OCI-LY1 (cell line): ENCODE measurements at regions not wholly inside any gene's neighbourhood (a gene's known extent, or its start where the extent isn't known, plus 50 kb on each side); places are given as distances from the start of the nearest gene placed in this dataset.

ENCODE experiments used
- H2AFZ ChIP-seq: fragments of 200-600 bp; sonication (generic), shearing (Covaris generic); 2 replicates; pipeline ENCODE4 v1.6.0; 2014; ENCODE audit warnings: antibody characterized with exemption, mild to moderate bottlenecking, low read length
- H3F3A ChIP-seq: fragments of 200-600 bp; sonication (generic), shearing (Covaris generic); 2 replicates; pipeline ENCODE4 v1.6.0; 2014; ENCODE audit warnings: mild to moderate bottlenecking, antibody characterized with exemption, low read length, moderate library complexity; ENCODE audit not compliant: insufficient read depth
- H3K27ac ChIP-seq: fragments of 200-600 bp; sonication (generic); 2 replicates; pipeline ENCODE4 v1.5.1; 2014; ENCODE audit warnings: low read length, mixed run types, mild to moderate bottlenecking, low read depth; ENCODE audit not compliant: poor library complexity, severe bottlenecking
- H3K27me3 ChIP-seq: fragments of 200-600 bp; sonication (generic); 2 replicates; pipeline ENCODE4 v1.6.0; 2014; ENCODE audit warnings: antibody characterized with exemption, mild to moderate bottlenecking, low read length, moderate library complexity; ENCODE audit not compliant: insufficient read depth
- H3K36me3 ChIP-seq: fragments of 200-600 bp; sonication (generic); 2 replicates; pipeline ENCODE4 v1.6.1; 2014; ENCODE audit warnings: mild to moderate bottlenecking, antibody characterized with exemption, low read length, moderate library complexity, mixed read lengths; ENCODE audit not compliant: insufficient read depth
- H3K4me1 ChIP-seq: fragments of 200-600 bp; sonication (generic); 2 replicates; pipeline ENCODE4 v1.5.1; 2014; ENCODE audit warnings: mild to moderate bottlenecking, low read length, moderate library complexity; ENCODE audit not compliant: insufficient read depth, severe bottlenecking
- H3K4me2 ChIP-seq: fragments of 200-600 bp; sonication (generic), shearing (Covaris generic); 2 replicates; pipeline ENCODE4 v1.6.1; 2014; ENCODE audit warnings: low read length
- H3K4me3 ChIP-seq: fragments of 200-600 bp; sonication (generic); 2 replicates; pipeline ENCODE4 v1.5.1; 2014; ENCODE audit warnings: low read length, low read depth, mild to moderate bottlenecking, mixed read lengths; ENCODE audit not compliant: poor library complexity, severe bottlenecking
- H3K79me2 ChIP-seq: fragments of 200-600 bp; shearing (Covaris generic); 2 replicates; pipeline ENCODE4 v1.6.1; 2016; ENCODE audit warnings: mixed run types, low read length, mixed read lengths; ENCODE audit not compliant: insufficient read depth
- H3K9ac ChIP-seq: fragments of 200-600 bp; sonication (generic), shearing (Covaris generic); 2 replicates; pipeline ENCODE4 v1.6.1; 2014; ENCODE audit warnings: mild to moderate bottlenecking, low read length, mixed read lengths
- H3K9me2 ChIP-seq: fragments of 200-600 bp; sonication (generic), shearing (Covaris generic); 2 replicates; pipeline ENCODE4 v1.6.1; 2014; ENCODE audit warnings: low read depth, mild to moderate bottlenecking, low read length, mixed read lengths
- H3K9me3 ChIP-seq: fragments of 200-600 bp; shearing (Covaris generic); 2 replicates; pipeline ENCODE4 v1.6.1; 2014; ENCODE audit warnings: low read length, mixed read lengths
- H4K20me1 ChIP-seq: fragments of 200-600 bp; sonication (generic), shearing (Covaris generic); 2 replicates; pipeline ENCODE4 v1.6.0; 2016; ENCODE audit warnings: mild to moderate bottlenecking, low read length; ENCODE audit not compliant: insufficient read depth
- EZH2 ChIP-seq: fragments of 200-600 bp; sonication (generic), shearing (Covaris generic); IDR thresholded peaks from 2 replicates; pipeline ENCODE4 v1.8.0; 2017; ENCODE audit warnings: borderline replicate concordance, mixed run types, mild to moderate bottlenecking, antibody characterized with exemption, low read length, moderate library complexity, mixed read lengths
- TF ChIP-seq, protein P1 (sequence below): fragments of 200-600 bp; sonication (generic), shearing (Covaris generic); IDR thresholded peaks from 2 replicates; pipeline ENCODE4 v1.5.1; 2017; ENCODE audit warnings: mild to moderate bottlenecking, antibody characterized with exemption, low read length, moderate library complexity, mixed read lengths

DNA sequence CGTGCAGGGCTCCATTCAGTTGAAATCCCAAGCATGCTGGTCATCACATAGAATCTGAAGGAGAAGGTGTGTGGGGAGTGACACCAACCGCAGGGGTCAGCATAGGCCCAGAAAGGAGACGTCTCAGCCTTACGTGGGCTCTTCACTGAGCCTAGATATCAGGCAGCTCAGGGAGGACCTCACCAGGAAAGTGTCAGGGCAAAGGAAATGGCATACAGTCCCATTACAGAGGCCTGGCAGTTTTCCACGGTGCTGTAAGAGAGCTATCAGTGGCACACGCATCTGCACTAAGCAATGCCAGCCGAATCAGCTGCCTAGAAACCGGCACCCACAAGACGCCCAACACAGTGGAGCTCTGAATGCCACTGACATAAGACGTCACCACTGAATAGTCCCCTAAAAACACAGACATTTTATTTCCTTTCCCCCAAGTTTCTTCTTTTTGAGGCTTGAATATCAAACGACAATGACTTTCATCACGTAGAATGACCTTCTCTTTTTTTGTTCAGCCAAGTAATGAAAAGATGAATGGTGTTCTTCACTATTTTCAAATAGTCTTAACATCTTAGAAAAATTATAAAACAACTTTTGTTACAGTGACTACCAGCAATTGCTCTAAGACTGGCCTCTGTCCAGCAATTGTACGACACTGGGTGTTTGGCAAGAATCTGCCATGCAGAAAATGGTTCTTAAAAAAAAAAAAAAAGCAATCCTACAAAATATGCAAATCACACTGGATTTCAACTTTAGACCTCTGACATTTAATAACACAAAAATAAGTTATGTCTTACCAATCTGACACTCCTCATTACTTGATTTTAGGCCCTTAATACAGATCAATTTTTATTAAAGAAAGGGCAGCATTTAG lies 88.9 kb upstream of the FOXQ1 start:
- H3K9me2 ChIP-seq: no peaks in the 10 kb centered on the region
- H3K9me3 ChIP-seq: no peaks in the 10 kb centered on the region
- H3K4me2 ChIP-seq: no peak overlapping the region
- no peak overlapping the region for H3K9ac ChIP-seq
- H3K36me3 ChIP-seq: no peaks in the 10 kb centered on the region
- H3K27ac ChIP-seq: no peak overlapping the region
- H3K79me2 ChIP-seq: no peaks in the 10 kb centered on the region
- TF ChIP-seq, protein P1, sequence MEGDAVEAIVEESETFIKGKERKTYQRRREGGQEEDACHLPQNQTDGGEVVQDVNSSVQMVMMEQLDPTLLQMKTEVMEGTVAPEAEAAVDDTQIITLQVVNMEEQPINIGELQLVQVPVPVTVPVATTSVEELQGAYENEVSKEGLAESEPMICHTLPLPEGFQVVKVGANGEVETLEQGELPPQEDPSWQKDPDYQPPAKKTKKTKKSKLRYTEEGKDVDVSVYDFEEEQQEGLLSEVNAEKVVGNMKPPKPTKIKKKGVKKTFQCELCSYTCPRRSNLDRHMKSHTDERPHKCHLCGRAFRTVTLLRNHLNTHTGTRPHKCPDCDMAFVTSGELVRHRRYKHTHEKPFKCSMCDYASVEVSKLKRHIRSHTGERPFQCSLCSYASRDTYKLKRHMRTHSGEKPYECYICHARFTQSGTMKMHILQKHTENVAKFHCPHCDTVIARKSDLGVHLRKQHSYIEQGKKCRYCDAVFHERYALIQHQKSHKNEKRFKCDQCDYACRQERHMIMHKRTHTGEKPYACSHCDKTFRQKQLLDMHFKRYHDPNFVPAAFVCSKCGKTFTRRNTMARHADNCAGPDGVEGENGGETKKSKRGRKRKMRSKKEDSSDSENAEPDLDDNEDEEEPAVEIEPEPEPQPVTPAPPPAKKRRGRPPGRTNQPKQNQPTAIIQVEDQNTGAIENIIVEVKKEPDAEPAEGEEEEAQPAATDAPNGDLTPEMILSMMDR: no peak
- no peak for TF ChIP-seq EZH2
- no peaks in the 10 kb centered on the region for H3K27me3 ChIP-seq
- H3F3A ChIP-seq: no peaks in the 10 kb centered on the region
- no peak overlapping the region for H3K4me3 ChIP-seq
- no peaks in the 10 kb centered on the region for H4K20me1 ChIP-seq
- no peaks in the 10 kb centered on the region for H3K4me1 ChIP-seq
- no peak overlapping the region for H2AFZ ChIP-seq

DNA sequence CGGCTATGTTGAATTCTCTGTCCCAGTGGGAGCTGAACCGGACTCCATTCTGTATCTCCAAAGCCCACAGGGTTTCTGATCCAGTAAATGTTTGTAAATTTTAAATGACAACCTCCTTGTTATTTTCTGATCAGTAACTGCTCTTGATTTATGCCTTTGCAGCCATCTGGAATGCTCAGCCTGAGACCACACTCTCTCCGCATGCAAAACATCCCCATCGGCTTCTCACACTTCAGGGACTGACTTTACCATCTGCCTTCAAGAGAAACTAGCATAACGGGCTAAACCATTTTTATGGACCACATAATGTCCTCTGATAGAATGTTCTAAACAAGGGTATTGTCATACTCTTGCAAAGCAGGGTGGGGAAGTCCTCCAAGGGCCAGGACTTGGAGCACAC lies 94.5 kb upstream of the FOXQ1 start:
- Histone ChIP-seq H3K27me3 (no peaks in the 10 kb centered on the region), H3K9me2 (no peaks in the 10 kb centered on the region), H3K4me3 (no peak overlapping the region), H3K4me2 (no peak overlapping the region), H3K9ac (no peak overlapping the region), H3K27ac (no peak overlapping the region), H3F3A (no peaks in the 10 kb centered on the region), H3K4me1 (no peaks in the 10 kb centered on the region), H3K79me2 (no peaks in the 10 kb centered on the region), H4K20me1 (no peaks in the 10 kb centered on the region), H3K9me3 (no peaks in the 10 kb centered on the region), H2AFZ (no peak overlapping the region), H3K36me3 (no peaks in the 10 kb centered on the region)
- TF ChIP-seq EZH2: no peak
- TF ChIP-seq, protein P1: no peak

DNA sequence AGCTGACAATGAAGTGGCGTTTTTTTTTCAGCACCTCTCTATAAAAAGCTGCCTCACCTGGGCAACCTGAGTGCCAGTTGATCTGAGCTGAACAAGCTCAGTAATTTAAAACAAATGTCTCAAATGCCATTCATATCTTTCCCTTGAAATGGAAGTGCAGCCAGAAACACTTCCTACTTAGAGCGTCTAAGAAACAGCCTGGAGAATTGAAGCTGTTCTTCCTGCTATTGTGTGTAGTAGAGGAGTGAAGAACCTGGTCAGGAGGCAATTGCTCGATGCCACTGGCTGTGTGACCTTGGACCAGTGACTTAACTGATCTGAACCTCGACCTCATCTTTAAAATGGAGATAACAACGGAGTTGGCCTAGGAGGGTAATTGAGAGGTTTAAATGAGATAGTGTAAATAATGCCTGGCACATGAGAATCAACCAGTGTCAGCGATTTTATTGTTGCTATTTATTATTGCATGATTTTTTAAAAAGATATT lies 95.4 kb upstream of the FOXQ1 start:
- no peaks in the 10 kb centered on the region for H3K4me1 ChIP-seq

More for the DNA sequence above, 95.4 kb upstream of the FOXQ1 start:
- Histone ChIP-seq H3K4me2 (no peak overlapping the region), H3K79me2 (no peaks in the 10 kb centered on the region), H2AFZ (no peak overlapping the region), H3K27me3 (no peaks in the 10 kb centered on the region), H3K4me3 (no peak overlapping the region), H3K36me3 (no peaks in the 10 kb centered on the region), H3F3A (no peaks in the 10 kb centered on the region), H3K9ac (no peak overlapping the region), H3K9me2 (no peaks in the 10 kb centered on the region), H3K27ac (no peak overlapping the region), H4K20me1 (no peaks in the 10 kb centered on the region), H3K9me3 (no peaks in the 10 kb centered on the region)
- TF ChIP-seq EZH2: no peak
- TF ChIP-seq, protein P1: no peak
